Common myeloid progenitor, CD34-positive (primary cell): ENCODE measurements at regions not wholly inside any gene's neighbourhood (a gene's known extent, or its start where the extent isn't known, plus 50 kb on each side); places are given as distances from the start of the nearest gene placed in this dataset.
A peak's percentile ranks its signal among the peaks of the same experiment; 100 is the strongest.
"Not testable (repeated sequence)": the region's sequence is repeated elsewhere in the genome, so short reads cannot be mapped to it uniquely, and the experiment has no call there.

Experiments used
- CTCF ChIA-PET: fragments of 350-600 bp; sonication (Branson Sonifier 250); formaldehyde crosslinking; loops from one replicate; lab custom pipeline; 2021; ENCODE audit warnings: antibody characterized with exemption; lab: Charles Lee
- POLR2A ChIA-PET: fragments of 350-600 bp; sonication (Branson Sonifier 250); formaldehyde crosslinking; loops from one replicate; lab custom pipeline; 2021; ENCODE audit warnings: antibody characterized with exemption; lab: Charles Lee
- DNase-seq, 3 donors: peaks; one replicate each; pipeline versions ENCODE4 v3.0.0 to v3.0.0-alpha.2; 2013
- H3K27ac ChIP-seq, 2 experiments: 1 replicate in 1 of 2; 2 replicates in 1 of 2; pipeline ENCODE4 v1.7.0; 2013; ENCODE audit warnings: inconsistent platforms in 2 of 2, low read length in 2 of 2, mild to moderate bottlenecking in 2 of 2, low read depth in 1 of 2, moderate library complexity in 1 of 2; ENCODE audit not compliant: severe bottlenecking in 2 of 2, insufficient read depth in 1 of 2, poor library complexity in 1 of 2
- H3K27me3 ChIP-seq, 5 experiments: replicated peaks in 2 of 5; 1 replicate in 3 of 5; 2 replicates in 2 of 5; pipeline versions ENCODE4 v1.6.1 to v1.7.0; 2013; ENCODE audit warnings: low read length in 4 of 5, mild to moderate bottlenecking in 2 of 5, moderate library complexity in 2 of 5, inconsistent platforms in 1 of 5; ENCODE audit not compliant: insufficient read depth in 5 of 5, control insufficient read depth in 4 of 5
- H3K36me3 ChIP-seq, 4 experiments: 1 replicate in 2 of 4; 2 replicates in 2 of 4; pipeline versions ENCODE4 v1.6.1 to v1.7.0; 2013; ENCODE audit warnings: low read length in 3 of 4, control low read depth in 1 of 4, mild to moderate bottlenecking in 1 of 4; ENCODE audit not compliant: control insufficient read depth in 4 of 4, insufficient read depth in 4 of 4
- H3K4me1 ChIP-seq, 4 experiments: 1 replicate in 3 of 4; 2 replicates in 1 of 4; pipeline versions ENCODE4 v1.6.1 to v1.7.1; 2013; ENCODE audit warnings: low read length in 3 of 4, mild to moderate bottlenecking in 3 of 4, control low read depth in 1 of 4, inconsistent platforms in 1 of 4, moderate library complexity in 1 of 4; ENCODE audit not compliant: control insufficient read depth in 4 of 4, insufficient read depth in 4 of 4; ENCODE audit errors: control extremely low read depth in 1 of 4
- H3K4me3 ChIP-seq, 7 experiments: 1 replicate in 4 of 7; 2 replicates in 3 of 7; pipeline versions ENCODE4 v1.5.1 to v1.7.0; 2013; ENCODE audit warnings: mild to moderate bottlenecking in 7 of 7, low read length in 6 of 7, moderate library complexity in 6 of 7, inconsistent platforms in 2 of 7, low read depth in 2 of 7, control low read depth in 1 of 7; ENCODE audit not compliant: insufficient read depth in 4 of 7, control insufficient read depth in 1 of 7; ENCODE audit errors: extremely low read depth in 1 of 7
- H3K9me3 ChIP-seq, 5 experiments: 1 replicate in 4 of 5; 2 replicates in 1 of 5; pipeline versions ENCODE4 v1.6.1 to v1.7.1; 2013; ENCODE audit warnings: low read length in 4 of 5, mild to moderate bottlenecking in 2 of 5, inconsistent platforms in 1 of 5, low read depth in 1 of 5, moderate library complexity in 1 of 5; ENCODE audit not compliant: control insufficient read depth in 4 of 5, insufficient read depth in 2 of 5; ENCODE audit errors: control extremely low read depth in 1 of 5
- WGBS: methylation state at CpG from one replicate; pipeline ENCODE4 v1.1.5; 2013; ENCODE audit not compliant: insufficient coverage; 5-methylcytosine and 5-hydroxymethylcytosine counted together

- no peak overlapping the region for H3K4me3 ChIP-seq
- ChIA-PET CTCF (interaction anchor here (0.9 kb wide), 1 partner anchor 14 kb away, joined by 3 read pairs; no protein-coding TSS in a partner anchor), POLR2A (no interaction called here)
- H3K27me3 ChIP-seq = no peaks in the 10 kb centered on the region
- no peak overlapping the region for H3K27ac ChIP-seq
- H3K4me1 ChIP-seq = no peaks in the 10 kb centered on the region
- no peak for DNase-seq
- no peaks in the 10 kb centered on the region for H3K9me3 ChIP-seq
- H3K36me3 ChIP-seq = no peaks in the 10 kb centered on the region
Observed at GRCh38 chr2:200110381-200110780, 155.0 kb downstream of the MAIP1 start.

GRCh38 chr2:200113016-200113799, 157.8 kb downstream of the MAIP1 start:
- H3K9me3 ChIP-seq, H3K4me1 ChIP-seq, H3K27me3 ChIP-seq, H3K27ac ChIP-seq, H3K4me3 ChIP-seq, POLR2A ChIA-PET, H3K36me3 ChIP-seq, DNase-seq: not testable (repeated sequence)
- WGBS = 89% methylated on average over 3 of the region's 8 CpGs
- CTCF ChIA-PET = interaction anchor here (0.6 kb wide), 1 partner anchor 365 kb away, joined by 4 read pairs; no protein-coding TSS in a partner anchor

DNA sequence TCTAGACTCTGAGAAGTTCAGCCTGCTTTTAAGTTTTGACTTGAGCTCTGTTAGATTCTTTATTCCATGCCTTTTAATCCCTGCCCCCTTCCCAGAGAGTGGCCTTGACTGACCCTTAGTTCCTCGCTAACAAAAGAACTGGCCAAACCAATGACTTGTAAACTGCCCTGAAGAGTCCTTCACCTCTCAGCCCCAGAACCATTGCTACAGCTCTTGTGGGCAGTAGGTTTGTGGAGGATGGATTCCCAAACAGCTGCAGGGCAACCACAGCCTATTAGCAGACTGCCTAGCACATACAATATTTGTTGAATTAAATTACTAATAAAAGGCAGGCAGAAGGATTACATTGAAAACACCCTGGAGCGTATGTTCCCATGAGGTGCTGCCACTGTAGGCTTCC, 163.9 kb downstream of the MAIP1 start:
- no peaks in the 10 kb centered on the region for H3K4me1 ChIP-seq
- ChIA-PET CTCF (interaction anchor here (1.2 kb wide), 1 partner anchor 19 kb away, joined by 5 read pairs; no protein-coding TSS in a partner anchor), POLR2A (no interaction called here)
- no CpG with 5 or more reads among the region's 2 CpGs for WGBS
- H3K9me3 ChIP-seq = peaks cover 0 to 3% (median 0%) of the 10 kb centered on the region in 5 experiments
- H3K4me3 ChIP-seq = no peak overlapping the region
- no peaks in the 10 kb centered on the region for H3K36me3 ChIP-seq
- DNase-seq = no peak
- no peak overlapping the region for H3K27ac ChIP-seq
- H3K27me3 ChIP-seq = no peaks in the 10 kb centered on the region

GRCh38 chr2:200121931-200122330, 166.5 kb downstream of the MAIP1 start:
- ChIA-PET POLR2A (no interaction called here), CTCF (interaction anchor here (0.8 to 1.1 kb wide), 2 partner anchors 17 to 350 kb away, joined by 3 read pairs; no protein-coding TSS in a partner anchor)
- Histone ChIP-seq H3K27me3 (no peaks in the 10 kb centered on the region), H3K9me3 (peaks cover 0 to 3% (median 0%) of the 10 kb centered on the region in 5 experiments), H3K4me1 (peaks cover 0 to 2% (median 0%) of the 10 kb centered on the region in 4 experiments), H3K4me3 (no peak overlapping the region), H3K36me3 (no peaks in the 10 kb centered on the region), H3K27ac (no peak overlapping the region)
- no peak for DNase-seq

GRCh38 chr2:200122683-200123082, 167.3 kb downstream of the MAIP1 start:
- no peak for DNase-seq
- Histone ChIP-seq H3K4me3 (no peak overlapping the region), H3K27ac (no peak overlapping the region), H3K4me1 (peaks cover 0 to 2% (median 0%) of the 10 kb centered on the region in 4 experiments), H3K27me3 (no peaks in the 10 kb centered on the region), H3K9me3 (peaks cover 0 to 3% (median 0%) of the 10 kb centered on the region in 5 experiments), H3K36me3 (no peaks in the 10 kb centered on the region)
- ChIA-PET POLR2A (no interaction called here), CTCF (no interaction called here)

- CTCF ChIA-PET = interaction anchor here (0.7 kb wide), 1 partner anchor 14 kb away, joined by 3 read pairs; no protein-coding TSS in a partner anchor
- WGBS = 61% methylated on average over 8 of the region's 10 CpGs
- H3K4me1 ChIP-seq, H3K36me3 ChIP-seq, POLR2A ChIA-PET, H3K27me3 ChIP-seq, H3K4me3 ChIP-seq, H3K9me3 ChIP-seq: not testable (repeated sequence)
- peak overlapping the region in 1 of 2 experiments; percentile 58 for H3K27ac ChIP-seq
- DNase-seq = peak; percentile 14 to 69 (median 50)
Observed at GRCh38 chr2:200124665-200125368, 169.4 kb downstream of the MAIP1 start.
